Coronary artery (tissue), 2 donors: ENCODE measurements at regions not wholly inside any gene's neighbourhood (a gene's known extent, or its start where the extent isn't known, plus 50 kb on each side); places are given as distances from the start of the nearest gene placed in this dataset.

Source experiments
- DNase-seq: peaks from one replicate; pipeline ENCODE4 v3.0.0-alpha.2; 2017; ENCODE audit warnings: low spot score
- H3K27ac ChIP-seq, 2 donors: fragments of 200-600 bp; sonication (generic); one replicate each; pipeline ENCODE4 v1.5.1; 2016 to 2019
- H3K4me3 ChIP-seq: fragments of 200-600 bp; sonication (generic); 2 replicates; pipeline ENCODE4 v1.5.1; 2016; ENCODE audit warnings: mild to moderate bottlenecking, moderate library complexity
- CTCF ChIP-seq: fragments of 200-600 bp; sonication (generic); IDR thresholded peaks from one replicate; pipeline ENCODE4 v1.5.1; 2019; ENCODE audit warnings: antibody characterized with exemption

GRCh38 chr10:60677531-60678129 is 100.6 kb upstream of the CDK1 start:
- DNase-seq, result no peak
- Histone ChIP-seq H3K4me3 (no peak overlapping the region), H3K27ac (no peak overlapping the region)
- TF ChIP-seq CTCF, result no peak

GRCh38 chr10:60675236-60675635 is 103.0 kb upstream of the CDK1 start:
- TF ChIP-seq CTCF, result no peak
- no peak overlapping the region for H3K4me3 ChIP-seq
- H3K27ac ChIP-seq, result no peak overlapping the region
- no peak for DNase-seq

- DNase-seq, result no peak
- TF ChIP-seq CTCF, result no peak
- no peak overlapping the region for H3K27ac ChIP-seq
- no peak overlapping the region for H3K4me3 ChIP-seq
Measured at GRCh38 chr10:60669501-60669900, 108.8 kb upstream of the CDK1 start.

GRCh38 chr10:60666221-60666620 is 112.1 kb upstream of the CDK1 start:
- H3K4me3 ChIP-seq, result no peak overlapping the region
- TF ChIP-seq CTCF, result no peak
- DNase-seq, result no peak
- H3K27ac ChIP-seq, result no peak overlapping the region

GRCh38 chr10:60664859-60665258 is 113.4 kb upstream of the CDK1 start:
- Histone ChIP-seq H3K4me3 (no peak overlapping the region), H3K27ac (no peak overlapping the region)
- no peak for DNase-seq
- no peak for TF ChIP-seq CTCF

- no peak overlapping the region for H3K27ac ChIP-seq
- DNase-seq, result no peak
Measured at GRCh38 chr10:60663850-60664249, 114.4 kb upstream of the CDK1 start.

More at GRCh38 chr10:60663850-60664249, 114.4 kb upstream of the CDK1 start:
- H3K4me3 ChIP-seq, result no peak overlapping the region
- TF ChIP-seq CTCF, result no peak
